HCT116 (cell line): ENCODE measurements at regions not wholly inside any gene's neighbourhood (a gene's known extent, or its start where the extent isn't known, plus 50 kb on each side); places are given as distances from the start of the nearest gene placed in this dataset.

Source experiments
- ATAC-seq: fragments of 200-7000 bp; cut with Tn5 transposase; 2 replicates; pipeline ENCODE4 v1.9.1; 2020; ENCODE audit warnings: mild to moderate bottlenecking, moderate library complexity
- BruUV-seq: library from RNA; stranded (reverse); fragments of 400-500 nt; replicated peaks from 2 replicates; lab custom pipeline; 2021; lab: Mats Ljungman, UMichigan
- CTCF ChIA-PET: fragments of 300-600 bp; sonication (Branson Sonifier 250); formaldehyde crosslinking; loops from one replicate; lab custom pipeline; 2021; ENCODE audit warnings: antibody characterized with exemption; lab: Charles Lee
- POLR2A ChIA-PET: fragments of 300-600, 350-600 bp; sonication (Branson Sonifier 250); formaldehyde crosslinking; loops from one replicate; lab custom pipeline; 2021; ENCODE audit warnings: antibody characterized with exemption; lab: Charles Lee
- RAD21 ChIA-PET, 2 experiments: fragments of 300-600 bp; sonication (Branson Sonifier 250); formaldehyde crosslinking; loops; one replicate each; lab custom pipeline; 2023; ENCODE audit warnings: low total read pairs in 2 of 2; ENCODE audit not compliant: uncharacterized antibody in 2 of 2, unreplicated experiment in 2 of 2, low non-redundant PET in 1 of 2; lab: Charles Lee
- DNase-seq: peaks from one replicate; pipeline ENCODE4 v3.0.0-alpha.2; 2010; ENCODE audit warnings: low read depth, low spot score
- H2AFZ ChIP-seq: fragments of 200-600 bp; shearing (Covaris generic), sonication (generic); 2 replicates; pipeline ENCODE4 v1.6.1; 2017; ENCODE audit warnings: low read depth, mixed run types, mixed read lengths, antibody characterized with exemption, low read length; ENCODE audit not compliant: poor library complexity, severe bottlenecking
- H3K27ac ChIP-seq: 2 replicates; pipeline ENCODE4 v1.5.1; 2012; ENCODE audit warnings: low read depth, low read length
- H3K27me3 ChIP-seq: fragments of 200-600 bp; sonication (generic); 2 replicates; pipeline ENCODE4 v1.6.1; 2016; ENCODE audit warnings: mixed run types, low read length, mixed read lengths; ENCODE audit not compliant: insufficient read depth
- H3K36me3 ChIP-seq, 2 experiments: fragments of 200-500 bp in 1 of 2; fragments of 200-600 bp in 1 of 2; sonication (Bioruptor generic) in 1 of 2; sonication (generic) in 1 of 2; 2 replicates each; pipeline versions ENCODE4 v1.5.1 to v1.6.1; 2014 to 2016; ENCODE audit warnings: low read length in 2 of 2, inconsistent platforms in 1 of 2, mixed read lengths in 1 of 2, mixed run types in 1 of 2; ENCODE audit not compliant: insufficient read depth in 2 of 2, control insufficient read depth in 1 of 2
- H3K4me1 ChIP-seq, 2 experiments: fragments of 200-600 bp in 1 of 2; sonication (generic) in 1 of 2; 2 replicates each; pipeline versions ENCODE4 v1.5.1 to v1.6.1; 2012 to 2017; ENCODE audit warnings: low read length in 2 of 2, inconsistent platforms in 1 of 2, mild to moderate bottlenecking in 1 of 2, mixed read lengths in 1 of 2, mixed run types in 1 of 2, moderate library complexity in 1 of 2; ENCODE audit not compliant: insufficient read depth in 2 of 2, control insufficient read depth in 1 of 2
- H3K4me2 ChIP-seq: fragments of 200-600 bp; sonication (generic); 2 replicates; pipeline ENCODE4 v1.6.1; 2017; ENCODE audit warnings: mixed run types, low read length, mixed read lengths
- H3K4me3 ChIP-seq, 2 experiments: fragments of 200-600 bp in 1 of 2; sonication (generic) in 1 of 2; replicated peaks in 1 of 2; 2 replicates each; pipeline ENCODE4 v1.5.1; 2011 to 2016; ENCODE audit warnings: low read length in 2 of 2, control low read depth in 1 of 2, low read depth in 1 of 2, mild to moderate bottlenecking in 1 of 2, mixed read lengths in 1 of 2, mixed run types in 1 of 2
- H3K79me2 ChIP-seq: fragments of 200-600 bp; sonication (generic); 2 replicates; pipeline ENCODE4 v1.6.1; 2017; ENCODE audit warnings: mild to moderate bottlenecking, mixed run types, low read length, moderate library complexity, mixed read lengths; ENCODE audit not compliant: insufficient read depth
- H3K9ac ChIP-seq: fragments of 200-600 bp; sonication (generic); 2 replicates; pipeline ENCODE4 v1.6.1; 2016; ENCODE audit warnings: low read length, mixed read lengths
- H3K9me2 ChIP-seq: fragments of 200-600 bp; sonication (generic), shearing (Covaris generic); 2 replicates; pipeline ENCODE4 v1.6.1; 2017; ENCODE audit warnings: mixed run types, mild to moderate bottlenecking, moderate library complexity; ENCODE audit not compliant: insufficient read depth
- H3K9me3 ChIP-seq, 2 experiments: fragments of 200-500 bp in 1 of 2; fragments of 200-600 bp in 1 of 2; sonication (Bioruptor generic) in 1 of 2; sonication (generic) in 1 of 2; 2 replicates each; pipeline ENCODE4 v1.6.1; 2014 to 2017; ENCODE audit warnings: low read length in 2 of 2, mixed read lengths in 2 of 2, inconsistent platforms in 1 of 2, low read depth in 1 of 2, mild to moderate bottlenecking in 1 of 2, mixed run types in 1 of 2, moderate library complexity in 1 of 2; ENCODE audit not compliant: control insufficient read depth in 1 of 2, insufficient read depth in 1 of 2
- H4K20me1 ChIP-seq: fragments of 200-600 bp; sonication (generic), shearing (Covaris generic); 2 replicates; pipeline ENCODE4 v1.6.1; 2017; ENCODE audit warnings: mixed run types, mild to moderate bottlenecking, moderate library complexity; ENCODE audit not compliant: insufficient read depth
- ATF3 ChIP-seq: IDR thresholded peaks from 2 replicates; pipeline ENCODE4 v1.6.1; 2012
- EGR1 ChIP-seq: IDR thresholded peaks from 2 replicates; pipeline ENCODE4 v1.6.1; 2012; ENCODE audit warnings: low read depth
- EZH2 ChIP-seq: fragments of 200-600 bp; sonication (generic); IDR thresholded peaks from 2 replicates; pipeline ENCODE4 v1.6.1; 2017; ENCODE audit warnings: antibody characterized with exemption, mixed run types
- EZH2phosphoT487 ChIP-seq: fragments of 200-600 bp; IDR thresholded peaks from 2 replicates; pipeline ENCODE4 v1.6.1; 2018; ENCODE audit warnings: antibody characterized with exemption, borderline replicate concordance
- RAD21 ChIP-seq: IDR thresholded peaks from 2 replicates; pipeline ENCODE4 v1.6.1; 2012; ENCODE audit warnings: low read depth, mild to moderate bottlenecking
- ZFX ChIP-seq: fragments of 450-650 bp; IDR thresholded peaks from 2 replicates; pipeline ENCODE4 v1.6.1; 2017
- ZNF274 ChIP-seq: fragments of 200-500 bp; sonication (Bioruptor generic); IDR thresholded peaks from 2 replicates; pipeline ENCODE4 v1.6.1; 2014; ENCODE audit warnings: mild to moderate bottlenecking, low read depth, low read length, inconsistent platforms
- intact Hi-C: fragments of 100-400 bp; cut with micrococcal nuclease; formaldehyde crosslinking; loops from 2 replicates; pipeline ENCODE4 v1.10.0; 2022
- TF ChIP-seq, protein P1 (sequence below): IDR thresholded peaks from 2 replicates; pipeline ENCODE4 v1.6.1; 2011; ENCODE audit warnings: mild to moderate bottlenecking, low read length, moderate library complexity; ENCODE audit not compliant: insufficient replicate concordance; ENCODE audit errors: extremely low read depth
- TF ChIP-seq, protein P2 (sequence below), 3 experiments: fragments of 200-600 bp in 1 of 3; sonication (generic) in 1 of 3; IDR thresholded peaks in 2 of 3; conservative IDR thresholded peaks in 1 of 3; 2 replicates each; pipeline ENCODE4 v1.5.1; 2012 to 2017; ENCODE audit warnings: low read depth in 2 of 3, low read length in 2 of 3, antibody characterized with exemption in 1 of 3, borderline replicate concordance in 1 of 3, control low read depth in 1 of 3, mild to moderate bottlenecking in 1 of 3, mixed read lengths in 1 of 3, mixed run types in 1 of 3, moderate library complexity in 1 of 3; ENCODE audit not compliant: insufficient read depth in 1 of 3
- TF ChIP-seq, protein P3 (sequence below): IDR thresholded peaks from 2 replicates; pipeline ENCODE4 v1.6.1; 2012

GRCh38 chr10:64115908-64116643 is 594.9 kb downstream of the REEP3 start:
- H3K79me2 ChIP-seq, result no peaks in the 10 kb centered on the region
- CTCF ChIA-PET, result interaction anchor here (1.5 to 1.7 kb wide), 2 partner anchors 13 to 264 kb away, joined by 5 to 10 read pairs; no protein-coding TSS in a partner anchor
- H3K36me3 ChIP-seq, result no peaks in the 10 kb centered on the region
- no peaks in the 10 kb centered on the region for H4K20me1 ChIP-seq
- peak; percentile 76 for ATAC-seq
- TF ChIP-seq RAD21 (peak; percentile 59), EZH2phosphoT487 (no peak), ZNF274 (no peak), ZFX (no peak), ATF3 (no peak), EGR1 (no peak), EZH2 (no peak)
- TF ChIP-seq, protein P1, sequence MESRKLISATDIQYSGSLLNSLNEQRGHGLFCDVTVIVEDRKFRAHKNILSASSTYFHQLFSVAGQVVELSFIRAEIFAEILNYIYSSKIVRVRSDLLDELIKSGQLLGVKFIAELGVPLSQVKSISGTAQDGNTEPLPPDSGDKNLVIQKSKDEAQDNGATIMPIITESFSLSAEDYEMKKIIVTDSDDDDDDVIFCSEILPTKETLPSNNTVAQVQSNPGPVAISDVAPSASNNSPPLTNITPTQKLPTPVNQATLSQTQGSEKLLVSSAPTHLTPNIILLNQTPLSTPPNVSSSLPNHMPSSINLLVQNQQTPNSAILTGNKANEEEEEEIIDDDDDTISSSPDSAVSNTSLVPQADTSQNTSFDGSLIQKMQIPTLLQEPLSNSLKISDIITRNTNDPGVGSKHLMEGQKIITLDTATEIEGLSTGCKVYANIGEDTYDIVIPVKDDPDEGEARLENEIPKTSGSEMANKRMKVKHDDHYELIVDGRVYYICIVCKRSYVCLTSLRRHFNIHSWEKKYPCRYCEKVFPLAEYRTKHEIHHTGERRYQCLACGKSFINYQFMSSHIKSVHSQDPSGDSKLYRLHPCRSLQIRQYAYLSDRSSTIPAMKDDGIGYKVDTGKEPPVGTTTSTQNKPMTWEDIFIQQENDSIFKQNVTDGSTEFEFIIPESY, result no peak
- TF ChIP-seq, protein P2, sequence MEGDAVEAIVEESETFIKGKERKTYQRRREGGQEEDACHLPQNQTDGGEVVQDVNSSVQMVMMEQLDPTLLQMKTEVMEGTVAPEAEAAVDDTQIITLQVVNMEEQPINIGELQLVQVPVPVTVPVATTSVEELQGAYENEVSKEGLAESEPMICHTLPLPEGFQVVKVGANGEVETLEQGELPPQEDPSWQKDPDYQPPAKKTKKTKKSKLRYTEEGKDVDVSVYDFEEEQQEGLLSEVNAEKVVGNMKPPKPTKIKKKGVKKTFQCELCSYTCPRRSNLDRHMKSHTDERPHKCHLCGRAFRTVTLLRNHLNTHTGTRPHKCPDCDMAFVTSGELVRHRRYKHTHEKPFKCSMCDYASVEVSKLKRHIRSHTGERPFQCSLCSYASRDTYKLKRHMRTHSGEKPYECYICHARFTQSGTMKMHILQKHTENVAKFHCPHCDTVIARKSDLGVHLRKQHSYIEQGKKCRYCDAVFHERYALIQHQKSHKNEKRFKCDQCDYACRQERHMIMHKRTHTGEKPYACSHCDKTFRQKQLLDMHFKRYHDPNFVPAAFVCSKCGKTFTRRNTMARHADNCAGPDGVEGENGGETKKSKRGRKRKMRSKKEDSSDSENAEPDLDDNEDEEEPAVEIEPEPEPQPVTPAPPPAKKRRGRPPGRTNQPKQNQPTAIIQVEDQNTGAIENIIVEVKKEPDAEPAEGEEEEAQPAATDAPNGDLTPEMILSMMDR (IDR thresholded peaks at IDR 0.05 in 2 of 3, conservative IDR thresholded peaks at IDR 0.05 in 1 of 3; ENCODE audit: borderline replicate concordance in 1 of 3, insufficient read depth in 1 of 3, low read depth in 2 of 3, low read length in 2 of 3), result peak; percentile 30 to 67 (median 65); a peak in 5 of 6 replicates
- TF ChIP-seq, protein P3, sequence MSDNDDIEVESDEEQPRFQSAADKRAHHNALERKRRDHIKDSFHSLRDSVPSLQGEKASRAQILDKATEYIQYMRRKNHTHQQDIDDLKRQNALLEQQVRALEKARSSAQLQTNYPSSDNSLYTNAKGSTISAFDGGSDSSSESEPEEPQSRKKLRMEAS, result no peak
- POLR2A ChIA-PET, result no interaction called here
- H3K27me3 ChIP-seq, result no peaks in the 10 kb centered on the region
- no peak overlapping the region for H3K4me3 ChIP-seq
- DNase-seq, result no peak
- H3K4me1 ChIP-seq, result no peaks in the 10 kb centered on the region
- no TSS peak for BruUV-seq
- RAD21 ChIA-PET, result interaction anchor here in 1 of 2 experiments (0.7 kb wide), 1 partner anchor 758 kb away, joined by 3 read pairs; no protein-coding TSS in a partner anchor
- H3K4me2 ChIP-seq, result no peak overlapping the region
- no peak overlapping the region for H3K27ac ChIP-seq
- H3K9ac ChIP-seq, result no peak overlapping the region
- intact Hi-C loops, result loop anchor here (10.0 kb wide), 1 partner anchor 259 kb away; no protein-coding TSS in a partner anchor
- no peaks in the 10 kb centered on the region for H3K9me3 ChIP-seq
- peak overlapping the region; percentile 13 for H2AFZ ChIP-seq
- no peaks in the 10 kb centered on the region for H3K9me2 ChIP-seq
